Stimulated activated CD8-positive, alpha-beta memory T cell treated with anti-CD3 and anti-CD28 coated beads, Interleukin-15, amount 100 ng/mL, for 48 hours (primary cell): ENCODE measurements at regions not wholly inside any gene's neighbourhood (a gene's known extent, or its start where the extent isn't known, plus 50 kb on each side); places are given as distances from the start of the nearest gene placed in this dataset.
"Not testable (repeated sequence)": the region's sequence is repeated elsewhere in the genome, so short reads cannot be mapped to it uniquely, and the experiment has no call there.

Experiments
- DNase-seq, 2 donors: peaks; one replicate each; pipeline ENCODE4 v3.0.0-alpha.2; 2020; ENCODE audit warnings: low read depth in 2 of 2

- DNase-seq: no peak
Measured at GRCh38 chr7:127530148-127530547, 55.2 kb downstream of the GCC1 start.

GRCh38 chr7:127527561-127527960 is 57.8 kb downstream of the GCC1 start:
- no peak for DNase-seq

GRCh38 chr7:127525866-127526480 is 59.4 kb downstream of the GCC1 start:
- no peak for DNase-seq

- no peak for DNase-seq
Measured at GRCh38 chr7:127516320-127516719, 69.1 kb downstream of the GCC1 start.

GRCh38 chr7:127514499-127514898 is 70.9 kb downstream of the GCC1 start:
- no peak for DNase-seq

GRCh38 chr7:127513311-127513710 is 72.1 kb downstream of the GCC1 start:
- no peak for DNase-seq

GRCh38 chr7:127512663-127513062 is 72.7 kb downstream of the GCC1 start:
- no peak for DNase-seq

GRCh38 chr7:127504715-127505114 is 80.7 kb downstream of the GCC1 start:
- no peak for DNase-seq

- DNase-seq: no peak
Measured at GRCh38 chr7:127501817-127502216, 83.6 kb downstream of the GCC1 start.

GRCh38 chr7:127487381-127487780 is 94.9 kb upstream of the ZNF800 start:
- no peak for DNase-seq

- no peak for DNase-seq
Measured at GRCh38 chr7:127486654-127487053, 94.1 kb upstream of the ZNF800 start.

- DNase-seq: no peak
Measured at GRCh38 chr7:127485482-127485881, 93.0 kb upstream of the ZNF800 start.

- DNase-seq: no peak
Measured at GRCh38 chr7:127484954-127485353, 92.4 kb upstream of the ZNF800 start.

GRCh38 chr7:127478461-127478860 is 86.0 kb upstream of the ZNF800 start:
- DNase-seq: no peak

- no peak for DNase-seq
Measured at GRCh38 chr7:127478024-127478355, 85.5 kb upstream of the ZNF800 start.

- no peak for DNase-seq
Measured at GRCh38 chr7:127477295-127478023, 85.0 kb upstream of the ZNF800 start.

GRCh38 chr7:127476618-127477017 is 84.1 kb upstream of the ZNF800 start:
- DNase-seq: no peak

- DNase-seq: no peak
Measured at GRCh38 chr7:127474457-127474856, 81.9 kb upstream of the ZNF800 start.

- DNase-seq: no peak
Measured at GRCh38 chr7:127473409-127473808, 80.9 kb upstream of the ZNF800 start.

GRCh38 chr7:127460077-127460476 is 67.6 kb upstream of the ZNF800 start:
- DNase-seq: no peak

- not testable (repeated sequence) for DNase-seq
Measured at GRCh38 chr7:127451258-127451657, 58.8 kb upstream of the ZNF800 start.

GRCh38 chr7:127448566-127448965 is 56.1 kb upstream of the ZNF800 start:
- DNase-seq: no peak

- peak; percentile 13 to 21 for DNase-seq
Measured at GRCh38 chr7:127447326-127447945, 54.9 kb upstream of the ZNF800 start.
